PC-3 (cell line): ENCODE measurements at regions not wholly inside any gene's neighbourhood (a gene's known extent, or its start where the extent isn't known, plus 50 kb on each side); places are given as distances from the start of the nearest gene placed in this dataset.

Experiments used
- CTCF ChIP-seq: fragments of 300-600 bp; sonication (generic); conservative IDR thresholded peaks from 2 replicates; pipeline ENCODE4 v1.5.1; 2017; ENCODE audit warnings: antibody characterized with exemption, low read depth, mild to moderate bottlenecking, low read length
- EZH2 ChIP-seq: fragments of 300-600 bp; sonication (generic); IDR thresholded peaks from one replicate; pipeline ENCODE4 v1.6.1; 2017; ENCODE audit warnings: antibody characterized with exemption, mild to moderate bottlenecking, low read length; ENCODE audit not compliant: unreplicated experiment
- EZH2phosphoT487 ChIP-seq: fragments of 300-600 bp; sonication (generic); IDR thresholded peaks from 2 replicates; pipeline ENCODE4 v1.6.1; 2018; ENCODE audit warnings: mild to moderate bottlenecking, antibody characterized with exemption, low read length, borderline replicate concordance

- TF ChIP-seq EZH2 (no peak), CTCF (no peak), EZH2phosphoT487 (no peak)
Measured at GRCh38 chrX:93591398-93591797, 82.0 kb downstream of the NAP1L3 start.
